Tibial artery (tissue), 4 donors: ENCODE measurements at regions not wholly inside any gene's neighbourhood (a gene's known extent, or its start where the extent isn't known, plus 50 kb on each side); places are given as distances from the start of the nearest gene placed in this dataset.

Source experiments
- DNase-seq, 2 donors: peaks; one replicate each; pipeline ENCODE4 v3.0.0-alpha.2; 2019
- H3K27ac ChIP-seq, 2 donors: fragments of 200-600 bp; sonication (generic) in 1 of 2; 1 replicate in 1 of 2; 2 replicates in 1 of 2; pipeline ENCODE4 v1.5.1; 2018 to 2019; ENCODE audit warnings: mild to moderate bottlenecking in 1 of 2
- H3K27me3 ChIP-seq, 2 donors: fragments of 200-600 bp; sonication (generic) in 1 of 2; one replicate each; pipeline versions ENCODE4 v1.5.1 to v1.6.0; 2016 to 2019
- H3K36me3 ChIP-seq, 3 donors: fragments of 200-600 bp; sonication (generic) in 2 of 3; one replicate each; pipeline ENCODE4 v1.5.1; 2016 to 2019; ENCODE audit warnings: mild to moderate bottlenecking in 2 of 3
- H3K4me1 ChIP-seq, 4 donors: fragments of 200-600 bp; sonication (generic) in 2 of 4; 1 replicate in 3 of 4; 2 replicates in 1 of 4; pipeline ENCODE4 v1.5.1; 2016 to 2019
- H3K4me3 ChIP-seq, 2 donors: fragments of 200-600 bp; sonication (generic) in 1 of 2; 1 replicate in 1 of 2; 2 replicates in 1 of 2; pipeline ENCODE4 v1.5.1; 2018 to 2019; ENCODE audit warnings: mild to moderate bottlenecking in 2 of 2
- H3K9me3 ChIP-seq, 3 donors: fragments of 200-600 bp; sonication (generic) in 1 of 3; one replicate each; pipeline ENCODE4 v1.5.1; 2016 to 2019
- CTCF ChIP-seq, 2 experiments: fragments of 200-600 bp in 1 of 2; fragments of 450-650 bp in 1 of 2; IDR thresholded peaks; one replicate each; pipeline ENCODE4 v1.5.1; 2017 to 2019; ENCODE audit warnings: antibody characterized with exemption in 2 of 2, mild to moderate bottlenecking in 1 of 2, moderate library complexity in 1 of 2
- intact Hi-C: fragments of 100-400 bp; cut with DNase I; formaldehyde crosslinking; loops from one replicate; pipeline ENCODE4 v1.15.0; 2023; ENCODE audit warnings: low total_unique reads

GRCh38 chr6:67680297-67680932, 954.7 kb upstream of the ADGRB3 start:
- intact Hi-C loops: no loop called here

DNA sequence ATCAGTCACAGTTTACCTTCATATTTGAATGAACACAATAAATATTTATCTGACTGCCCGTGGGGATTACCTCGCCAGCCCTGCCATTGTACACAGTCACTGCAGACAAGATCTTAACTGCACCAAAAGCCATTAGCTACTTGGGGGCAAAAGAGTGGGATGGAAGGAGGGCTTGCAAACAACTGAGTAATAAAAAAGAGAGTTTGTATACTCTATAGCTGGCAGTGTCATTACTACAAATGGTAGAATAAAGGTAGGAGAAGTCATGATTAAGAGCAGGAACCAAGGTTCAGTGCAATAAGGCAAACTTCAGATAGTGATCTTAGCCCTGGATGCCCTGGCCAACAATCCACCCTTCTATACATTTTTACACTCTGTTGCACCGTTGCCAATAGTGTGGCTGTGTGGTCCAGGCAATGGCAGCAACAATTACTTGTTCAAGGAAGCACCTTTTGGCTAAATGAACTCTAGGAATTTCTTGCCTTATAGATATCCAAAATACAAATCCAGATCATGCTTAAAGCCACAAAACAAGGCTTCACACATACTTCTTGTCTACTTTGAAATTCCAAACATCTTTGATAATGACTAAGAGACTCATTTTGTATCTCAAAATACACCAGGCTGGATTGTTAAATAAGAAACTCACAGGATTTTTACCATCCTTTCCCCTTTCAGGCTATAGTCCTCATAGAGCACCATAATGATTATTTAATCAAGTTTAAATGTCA, 955.4 kb upstream of the ADGRB3 start:
- Histone ChIP-seq H3K9me3 (peaks cover under 1 to 6% (median 2%) of the 10 kb centered on the region in 3 donors), H3K27ac (no peak overlapping the region), H3K36me3 (no peaks in the 10 kb centered on the region), H3K27me3 (no peaks in the 10 kb centered on the region), H3K4me3 (no peak overlapping the region), H3K4me1 (no peaks in the 10 kb centered on the region)
- intact Hi-C loops: no loop called here
- no peak for DNase-seq
- no peak for TF ChIP-seq CTCF (IDR thresholded peaks at IDR 0.05)

More at GRCh38 chr6:67680297-67680932, 954.7 kb upstream of the ADGRB3 start:
- no peaks in the 10 kb centered on the region for H3K36me3 ChIP-seq
- no peak for DNase-seq
- H3K27me3 ChIP-seq: no peaks in the 10 kb centered on the region
- H3K4me1 ChIP-seq: no peaks in the 10 kb centered on the region
- no peak overlapping the region for H3K4me3 ChIP-seq
- peaks cover 0 to 1% (median under 1%) of the 10 kb centered on the region in 3 donors for H3K9me3 ChIP-seq
- no peak overlapping the region for H3K27ac ChIP-seq
- TF ChIP-seq CTCF (IDR thresholded peaks at IDR 0.05): no peak

DNA sequence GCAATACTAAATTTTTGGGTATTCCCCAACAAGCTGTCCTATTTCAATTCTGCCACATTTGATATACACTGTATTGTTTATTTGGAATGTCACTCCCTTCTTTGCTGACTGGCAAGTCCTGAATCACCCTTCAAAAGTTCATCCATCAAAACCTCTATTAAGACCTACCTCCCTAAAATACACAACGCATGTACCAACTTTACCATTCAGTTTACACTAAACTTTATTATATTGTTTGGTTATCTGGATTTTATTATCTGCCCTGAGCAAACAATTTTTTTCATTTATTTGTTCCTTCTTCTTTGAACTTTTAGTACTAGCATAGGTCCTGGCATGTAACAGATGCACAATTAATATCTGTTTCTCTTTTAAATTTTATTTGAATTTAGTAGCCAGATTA, 958.2 kb upstream of the ADGRB3 start:
- no peak for TF ChIP-seq CTCF (IDR thresholded peaks at IDR 0.05)
- H3K27me3 ChIP-seq: no peaks in the 10 kb centered on the region
- intact Hi-C loops: no loop called here
- no peaks in the 10 kb centered on the region for H3K36me3 ChIP-seq
- H3K4me3 ChIP-seq: no peak overlapping the region
- H3K9me3 ChIP-seq: peaks cover 5 to 17% (median 8%) of the 10 kb centered on the region in 3 donors
- no peak overlapping the region for H3K27ac ChIP-seq
- no peak for DNase-seq
- H3K4me1 ChIP-seq: no peaks in the 10 kb centered on the region

DNA sequence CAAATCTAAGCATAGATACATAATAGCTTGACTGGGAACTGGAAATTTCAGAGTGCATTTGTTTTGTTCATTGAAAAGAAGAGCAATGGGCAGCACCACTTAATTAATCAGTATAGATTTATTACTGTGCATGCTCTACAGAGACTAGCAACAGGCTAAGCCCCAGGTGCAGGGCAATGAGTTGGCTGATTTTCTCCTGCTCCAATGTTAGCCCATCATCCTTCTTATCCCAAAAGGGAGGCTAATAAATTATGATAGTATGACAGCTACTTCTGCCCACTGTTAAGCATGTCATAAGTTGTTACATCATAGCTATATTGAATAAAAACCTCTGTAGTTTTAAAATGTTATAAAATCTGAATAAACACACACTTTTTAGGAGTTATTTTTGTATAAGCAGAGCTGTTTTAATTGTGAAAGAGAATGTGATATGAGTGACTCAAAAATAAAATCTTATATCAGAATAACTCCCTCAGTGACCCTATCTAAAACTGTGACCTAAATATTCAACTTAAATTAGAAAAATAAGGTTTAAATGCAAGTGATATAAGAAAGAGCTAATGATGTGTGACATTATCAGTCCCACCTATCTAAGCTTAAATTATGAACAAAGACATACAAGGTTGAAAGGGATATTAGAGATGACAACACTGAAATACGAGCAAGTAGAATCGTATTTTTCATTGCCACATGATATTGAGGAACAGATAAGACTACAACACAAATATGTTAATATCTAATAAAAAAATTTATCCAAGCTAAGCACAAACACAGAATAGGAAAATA, 967.3 kb upstream of the ADGRB3 start:
- Histone ChIP-seq H3K27ac (no peak overlapping the region), H3K4me1 (no peaks in the 10 kb centered on the region), H3K27me3 (no peaks in the 10 kb centered on the region), H3K36me3 (no peaks in the 10 kb centered on the region), H3K4me3 (no peak overlapping the region), H3K9me3 (peaks cover 0 to 9% (median 6%) of the 10 kb centered on the region in 3 donors)
- intact Hi-C loops: no loop called here
- DNase-seq: no peak
- TF ChIP-seq CTCF (IDR thresholded peaks at IDR 0.05): no peak

GRCh38 chr6:67666177-67666964, 968.7 kb upstream of the ADGRB3 start:
- no peaks in the 10 kb centered on the region for H3K4me1 ChIP-seq
- H3K4me3 ChIP-seq: no peak overlapping the region
- H3K27me3 ChIP-seq: no peaks in the 10 kb centered on the region
- peaks cover 0 to 2% (median 2%) of the 10 kb centered on the region in 3 donors for H3K9me3 ChIP-seq
- no peak for DNase-seq
- no peaks in the 10 kb centered on the region for H3K36me3 ChIP-seq
- intact Hi-C loops: no loop called here
- no peak for TF ChIP-seq CTCF (IDR thresholded peaks at IDR 0.05)
- no peak overlapping the region for H3K27ac ChIP-seq
